CD14-positive monocyte (primary cell): ENCODE measurements at regions not wholly inside any gene's neighbourhood (a gene's known extent, or its start where the extent isn't known, plus 50 kb on each side); places are given as distances from the start of the nearest gene placed in this dataset.

ENCODE experiments used
- DNase-seq, 3 donors: peaks; one replicate each; pipeline ENCODE4 v3.0.0-alpha.2; 2011 to 2022
- H2AFZ ChIP-seq: 2 replicates; pipeline ENCODE4 v1.6.0; 2012; ENCODE audit warnings: mild to moderate bottlenecking, low read depth, low read length, inconsistent platforms; ENCODE audit not compliant: insufficient read depth, poor library complexity, severe bottlenecking
- H3K27ac ChIP-seq, 2 donors: 1 replicate in 1 of 2; 2 replicates in 1 of 2; pipeline ENCODE4 v1.5.1; 2012 to 2013; ENCODE audit warnings: low read length in 2 of 2, control low read depth in 1 of 2, inconsistent platforms in 1 of 2, low read depth in 1 of 2, mild to moderate bottlenecking in 1 of 2
- H3K27me3 ChIP-seq, 2 donors: one replicate each; pipeline versions ENCODE4 v1.6.0 to v1.6.1; 2011 to 2013; ENCODE audit warnings: low read length in 2 of 2; ENCODE audit not compliant: control insufficient read depth in 2 of 2, insufficient read depth in 2 of 2
- H3K36me3 ChIP-seq, 2 donors: replicated peaks in 1 of 2; 1 replicate in 1 of 2; 2 replicates in 1 of 2; pipeline versions ENCODE4 v1.5.1 to v1.6.1; 2012 to 2013; ENCODE audit warnings: low read length in 2 of 2, control low read depth in 1 of 2, inconsistent platforms in 1 of 2, mild to moderate bottlenecking in 1 of 2; ENCODE audit not compliant: insufficient read depth in 2 of 2, control insufficient read depth in 1 of 2
- H3K4me1 ChIP-seq, 2 donors: 1 replicate in 1 of 2; 2 replicates in 1 of 2; pipeline versions ENCODE4 v1.5.1 to v1.6.1; 2012 to 2013; ENCODE audit warnings: low read length in 2 of 2, control low read depth in 1 of 2, inconsistent platforms in 1 of 2, mild to moderate bottlenecking in 1 of 2, moderate library complexity in 1 of 2; ENCODE audit not compliant: insufficient read depth in 2 of 2, control insufficient read depth in 1 of 2
- H3K4me2 ChIP-seq: replicated peaks from 2 replicates; pipeline ENCODE3; 2012; ENCODE audit warnings: low read length, moderate library complexity, mild to moderate bottlenecking; ENCODE audit not compliant: poor library complexity, severe bottlenecking; ENCODE audit errors: extremely low read depth
- H3K4me3 ChIP-seq, 3 experiments: fragments of 200-600 bp in 1 of 3; sonication (generic) in 1 of 3; replicated peaks in 1 of 3; 1 replicate in 2 of 3; 2 replicates in 1 of 3; pipeline ENCODE4 v1.5.1; 2011 to 2013; ENCODE audit warnings: low read length in 3 of 3, mild to moderate bottlenecking in 3 of 3, control low read depth in 2 of 3, low read depth in 2 of 3, inconsistent platforms in 1 of 3, moderate library complexity in 1 of 3
- H3K79me2 ChIP-seq: 2 replicates; pipeline ENCODE4 v1.6.0; 2012; ENCODE audit warnings: mild to moderate bottlenecking, control low read depth, inconsistent platforms, low read length, moderate library complexity; ENCODE audit not compliant: insufficient read depth
- H3K9ac ChIP-seq: 2 replicates; pipeline ENCODE4 v1.6.0; 2017; ENCODE audit warnings: low read length, mild to moderate bottlenecking; ENCODE audit not compliant: insufficient read depth, poor library complexity, severe bottlenecking
- H3K9me3 ChIP-seq, 2 donors: replicated peaks in 1 of 2; 1 replicate in 1 of 2; 2 replicates in 1 of 2; pipeline versions ENCODE4 v1.5.1 to v1.6.1; 2012 to 2013; ENCODE audit warnings: low read length in 2 of 2, control low read depth in 1 of 2; ENCODE audit not compliant: control insufficient read depth in 1 of 2, insufficient read depth in 1 of 2
- H4K20me1 ChIP-seq: 2 replicates; pipeline ENCODE4 v1.6.0; 2012; ENCODE audit warnings: mild to moderate bottlenecking, low read length, control low read depth, moderate library complexity; ENCODE audit not compliant: insufficient read depth
- H3K27ac Mint-ChIP-seq, 7 donors: one replicate each; pipeline ENCODE4 v1.8.0; 2020; ENCODE audit warnings: mild to moderate bottlenecking in 7 of 7, mixed read lengths in 7 of 7, moderate library complexity in 6 of 7, inconsistent platforms in 2 of 7
- H3K27me3 Mint-ChIP-seq, 3 donors: one replicate each; pipeline ENCODE4 v1.8.0; 2021 to 2022; ENCODE audit warnings: low read depth in 3 of 3, mild to moderate bottlenecking in 3 of 3, mixed read lengths in 3 of 3, moderate library complexity in 3 of 3, inconsistent platforms in 1 of 3
- H3K36me3 Mint-ChIP-seq, 2 donors: one replicate each; pipeline ENCODE4 v1.8.0; 2020; ENCODE audit warnings: mixed read lengths in 2 of 2, inconsistent platforms in 1 of 2, mild to moderate bottlenecking in 1 of 2
- H3K4me1 Mint-ChIP-seq: one replicate; pipeline ENCODE4 v1.8.0; 2020; ENCODE audit warnings: mild to moderate bottlenecking, mixed read lengths
- H3K4me3 Mint-ChIP-seq, 2 donors: one replicate each; pipeline ENCODE4 v1.8.0; 2020; ENCODE audit warnings: mild to moderate bottlenecking in 2 of 2, mixed read lengths in 2 of 2, moderate library complexity in 1 of 2
- H3K9me3 Mint-ChIP-seq, 7 donors: one replicate each; pipeline ENCODE4 v1.8.0; 2020 to 2022; ENCODE audit warnings: mixed read lengths in 7 of 7, mild to moderate bottlenecking in 6 of 7, moderate library complexity in 6 of 7, inconsistent platforms in 2 of 7
- WGBS: methylation state at CpG from one replicate; pipeline ENCODE4 v1.1.5; 2013; ENCODE audit warnings: missing lambda C conversion rate; ENCODE audit not compliant: insufficient coverage; 5-methylcytosine and 5-hydroxymethylcytosine counted together
- intact Hi-C, 2 donors: fragments of 100-400 bp; cut with micrococcal nuclease; formaldehyde crosslinking; loops; one replicate each; pipeline versions ENCODE4 v1.15.0 to v1.15.1; 2023
- TF ChIP-seq, protein P1 (sequence below): fragments of 200-600 bp; IDR thresholded peaks from one replicate; pipeline ENCODE4 v1.8.0; 2022; ENCODE audit warnings: antibody characterized with exemption, mild to moderate bottlenecking

DNA sequence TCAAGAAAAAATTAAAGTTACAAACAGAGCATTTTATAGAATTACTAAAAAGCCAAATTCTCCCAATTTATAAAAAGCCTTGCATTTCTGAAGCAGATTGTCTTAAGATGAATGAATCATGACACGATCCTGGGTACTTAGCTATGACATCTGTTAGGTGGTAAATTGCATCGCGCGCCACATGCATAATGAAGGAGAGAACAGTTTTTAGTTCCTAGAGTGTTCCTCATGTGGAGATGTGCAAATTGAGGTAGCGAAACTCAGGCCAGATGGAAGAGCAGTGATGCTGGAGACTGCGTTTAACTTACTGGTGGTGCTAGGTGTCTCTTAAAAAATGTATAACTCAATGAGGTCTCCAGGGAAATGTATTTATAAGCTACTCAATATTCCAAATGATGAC lies 516.1 kb downstream of the EFNA5 start:
- H3K27ac Mint-ChIP-seq: no peak overlapping the region
- no peak overlapping the region for H3K9ac ChIP-seq
- no peak overlapping the region for H3K4me2 ChIP-seq
- no peak overlapping the region for H3K4me3 ChIP-seq
- no peaks in the 10 kb centered on the region for H3K27me3 ChIP-seq
- no peaks in the 10 kb centered on the region for H3K79me2 ChIP-seq
- H3K9me3 Mint-ChIP-seq: peaks cover 4 to 12% (median 5%) of the 10 kb centered on the region in 7 donors
- no peak for DNase-seq
- H3K27me3 Mint-ChIP-seq: no peaks in the 10 kb centered on the region
- no peaks in the 10 kb centered on the region for H3K36me3 Mint-ChIP-seq
- H4K20me1 ChIP-seq: no peaks in the 10 kb centered on the region
- TF ChIP-seq, protein P1, sequence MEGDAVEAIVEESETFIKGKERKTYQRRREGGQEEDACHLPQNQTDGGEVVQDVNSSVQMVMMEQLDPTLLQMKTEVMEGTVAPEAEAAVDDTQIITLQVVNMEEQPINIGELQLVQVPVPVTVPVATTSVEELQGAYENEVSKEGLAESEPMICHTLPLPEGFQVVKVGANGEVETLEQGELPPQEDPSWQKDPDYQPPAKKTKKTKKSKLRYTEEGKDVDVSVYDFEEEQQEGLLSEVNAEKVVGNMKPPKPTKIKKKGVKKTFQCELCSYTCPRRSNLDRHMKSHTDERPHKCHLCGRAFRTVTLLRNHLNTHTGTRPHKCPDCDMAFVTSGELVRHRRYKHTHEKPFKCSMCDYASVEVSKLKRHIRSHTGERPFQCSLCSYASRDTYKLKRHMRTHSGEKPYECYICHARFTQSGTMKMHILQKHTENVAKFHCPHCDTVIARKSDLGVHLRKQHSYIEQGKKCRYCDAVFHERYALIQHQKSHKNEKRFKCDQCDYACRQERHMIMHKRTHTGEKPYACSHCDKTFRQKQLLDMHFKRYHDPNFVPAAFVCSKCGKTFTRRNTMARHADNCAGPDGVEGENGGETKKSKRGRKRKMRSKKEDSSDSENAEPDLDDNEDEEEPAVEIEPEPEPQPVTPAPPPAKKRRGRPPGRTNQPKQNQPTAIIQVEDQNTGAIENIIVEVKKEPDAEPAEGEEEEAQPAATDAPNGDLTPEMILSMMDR: no peak
- peaks cover 12 to 14% of the 10 kb centered on the region in 2 donors for H3K9me3 ChIP-seq
- intact Hi-C loops: no loop called here
- H2AFZ ChIP-seq: no peak overlapping the region
- H3K4me1 Mint-ChIP-seq: no peaks in the 10 kb centered on the region
- no peak overlapping the region for H3K4me3 Mint-ChIP-seq
- no peaks in the 10 kb centered on the region for H3K36me3 ChIP-seq
- 97% methylated on average over 4 of the region's 6 CpGs for WGBS
- H3K4me1 ChIP-seq: no peaks in the 10 kb centered on the region
- H3K27ac ChIP-seq: no peak overlapping the region

GRCh38 chr5:107153283-107153682 lies 517.5 kb downstream of the EFNA5 start:
- no peak overlapping the region for H3K9ac ChIP-seq
- no peak overlapping the region for H2AFZ ChIP-seq
- Mint-ChIP-seq H3K4me1 (no peaks in the 10 kb centered on the region), H3K36me3 (no peaks in the 10 kb centered on the region), H3K9me3 (peaks cover 0 to 6% (median 1%) of the 10 kb centered on the region in 7 donors), H3K27me3 (no peaks in the 10 kb centered on the region), H3K27ac (no peak overlapping the region), H3K4me3 (no peak overlapping the region)
- no peak overlapping the region for H3K4me3 ChIP-seq
- no peaks in the 10 kb centered on the region for H4K20me1 ChIP-seq
- no peak overlapping the region for H3K4me2 ChIP-seq
- peaks cover 10 to 11% of the 10 kb centered on the region in 2 donors for H3K9me3 ChIP-seq
- no peaks in the 10 kb centered on the region for H3K79me2 ChIP-seq
- H3K36me3 ChIP-seq: no peaks in the 10 kb centered on the region
- no peak overlapping the region for H3K27ac ChIP-seq
- no peaks in the 10 kb centered on the region for H3K4me1 ChIP-seq
- intact Hi-C loops: no loop called here
- TF ChIP-seq, protein P1: no peak
- no CpG with 5 or more reads among the region's 2 CpGs for WGBS
- H3K27me3 ChIP-seq: no peaks in the 10 kb centered on the region
- DNase-seq: no peak
